ENCODE measurements at regions not wholly inside any gene's neighbourhood (a gene's known extent, or its start where the extent isn't known, plus 50 kb on each side); places are given as distances from the start of the nearest gene placed in this dataset.

DNA sequence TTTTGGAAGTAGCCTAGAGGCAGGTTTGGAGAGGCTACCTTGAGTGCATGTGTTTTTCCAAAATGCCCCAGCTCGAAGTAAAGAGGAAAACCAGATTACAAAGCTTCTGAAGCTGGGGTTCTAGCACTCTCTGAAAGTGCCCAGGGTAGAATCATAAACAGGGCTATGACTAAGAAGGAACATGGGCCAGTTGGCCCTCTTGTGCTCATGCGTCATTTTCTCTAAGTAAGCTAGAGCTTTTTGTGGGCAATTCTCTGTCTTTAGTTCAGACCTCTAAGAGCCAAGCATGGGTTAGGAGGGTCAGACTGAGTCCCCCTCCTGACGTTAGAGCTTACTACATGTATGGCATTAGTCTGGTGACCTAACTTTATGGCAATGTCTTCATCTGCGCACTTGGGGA is 129.5 kb upstream of the UMPS start:
- DNase-seq (ENCODE audit: low read depth, low spot score) (no peak), ATAC-seq (no peak)
- ChIA-PET CTCF (no interaction called here), POLR2A (no interaction called here)
- no TSS peak for BruUV-seq (replicated peaks)
- no peaks in the 10 kb centered on the region for H3K36me3 ChIP-seq (ENCODE audit: control insufficient read depth, insufficient read depth, low read length)
- peaks cover 14% of the 10 kb centered on the region for H3K27me3 ChIP-seq (ENCODE audit: control insufficient read depth, insufficient read depth, low read length)
- no peaks in the 10 kb centered on the region for H3K9me3 ChIP-seq (ENCODE audit: control insufficient read depth, insufficient read depth, low read depth, low read length)
- no peak overlapping the region for H3K27ac ChIP-seq (ENCODE audit: low read length)
- in situ Hi-C loops (cut with HindIII; ENCODE audit: low pct_unique_long_range_greater_than_20kb, low sequenced_read_pairs) (no loop called here), intact Hi-C loops (cut with micrococcal nuclease; ENCODE audit: unreplicated experiment) (no loop called here)
- no peak overlapping the region for H3K4me3 ChIP-seq (ENCODE audit: low read depth in 2 of 2, low read length in 2 of 2)
- no peaks in the 10 kb centered on the region for H3K4me1 ChIP-seq (ENCODE audit: control insufficient read depth, insufficient read depth, low read length)
- TF ChIP-seq, protein P1, sequence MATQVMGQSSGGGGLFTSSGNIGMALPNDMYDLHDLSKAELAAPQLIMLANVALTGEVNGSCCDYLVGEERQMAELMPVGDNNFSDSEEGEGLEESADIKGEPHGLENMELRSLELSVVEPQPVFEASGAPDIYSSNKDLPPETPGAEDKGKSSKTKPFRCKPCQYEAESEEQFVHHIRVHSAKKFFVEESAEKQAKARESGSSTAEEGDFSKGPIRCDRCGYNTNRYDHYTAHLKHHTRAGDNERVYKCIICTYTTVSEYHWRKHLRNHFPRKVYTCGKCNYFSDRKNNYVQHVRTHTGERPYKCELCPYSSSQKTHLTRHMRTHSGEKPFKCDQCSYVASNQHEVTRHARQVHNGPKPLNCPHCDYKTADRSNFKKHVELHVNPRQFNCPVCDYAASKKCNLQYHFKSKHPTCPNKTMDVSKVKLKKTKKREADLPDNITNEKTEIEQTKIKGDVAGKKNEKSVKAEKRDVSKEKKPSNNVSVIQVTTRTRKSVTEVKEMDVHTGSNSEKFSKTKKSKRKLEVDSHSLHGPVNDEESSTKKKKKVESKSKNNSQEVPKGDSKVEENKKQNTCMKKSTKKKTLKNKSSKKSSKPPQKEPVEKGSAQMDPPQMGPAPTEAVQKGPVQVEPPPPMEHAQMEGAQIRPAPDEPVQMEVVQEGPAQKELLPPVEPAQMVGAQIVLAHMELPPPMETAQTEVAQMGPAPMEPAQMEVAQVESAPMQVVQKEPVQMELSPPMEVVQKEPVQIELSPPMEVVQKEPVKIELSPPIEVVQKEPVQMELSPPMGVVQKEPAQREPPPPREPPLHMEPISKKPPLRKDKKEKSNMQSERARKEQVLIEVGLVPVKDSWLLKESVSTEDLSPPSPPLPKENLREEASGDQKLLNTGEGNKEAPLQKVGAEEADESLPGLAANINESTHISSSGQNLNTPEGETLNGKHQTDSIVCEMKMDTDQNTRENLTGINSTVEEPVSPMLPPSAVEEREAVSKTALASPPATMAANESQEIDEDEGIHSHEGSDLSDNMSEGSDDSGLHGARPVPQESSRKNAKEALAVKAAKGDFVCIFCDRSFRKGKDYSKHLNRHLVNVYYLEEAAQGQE (IDR thresholded peaks at IDR 0.05; ENCODE audit: insufficient read depth in 1 of 2, low read depth in 2 of 2, low read length in 1 of 2) = no peak
- TF ChIP-seq TCF7L2 (IDR thresholded peaks at IDR 0.05; ENCODE audit: low read depth, low read length) (no peak), CTCF (IDR thresholded peaks at IDR 0.05) (no peak), SIN3A (IDR thresholded peaks at IDR 0.05; ENCODE audit: borderline replicate concordance, insufficient read depth, low read depth, low read length) (no peak), POLR2AphosphoS5 (IDR thresholded peaks at IDR 0.05; ENCODE audit: low read depth, low read length) (no peak)

DNA sequence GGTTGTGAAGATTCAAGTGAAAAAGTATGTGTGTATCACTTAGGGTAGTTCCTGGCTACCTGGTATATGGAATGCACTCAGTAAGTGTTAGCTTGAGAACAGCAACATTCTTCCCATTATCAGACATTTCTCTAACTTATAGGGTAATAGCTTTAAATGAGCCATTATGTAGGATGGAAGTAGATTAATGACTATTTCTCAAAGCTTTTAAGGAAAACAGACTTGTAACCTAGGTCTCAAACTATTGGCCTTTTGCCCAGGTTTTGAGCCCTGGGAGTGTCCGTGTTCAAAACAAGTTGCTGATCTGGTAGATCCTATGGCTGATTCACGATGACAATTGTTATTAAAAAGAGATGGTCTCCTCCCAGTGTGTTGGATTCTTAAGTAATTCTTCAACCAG is 129.1 kb upstream of the UMPS start:
- DNase-seq (ENCODE audit: low read depth, low spot score) = no peak
- TF ChIP-seq, protein P1 (IDR thresholded peaks at IDR 0.05; ENCODE audit: insufficient read depth in 1 of 2, low read depth in 2 of 2, low read length in 1 of 2) = no peak
- TF ChIP-seq CTCF (IDR thresholded peaks at IDR 0.05) (no peak), POLR2AphosphoS5 (IDR thresholded peaks at IDR 0.05; ENCODE audit: low read depth, low read length) (no peak), SIN3A (IDR thresholded peaks at IDR 0.05; ENCODE audit: borderline replicate concordance, insufficient read depth, low read depth, low read length) (no peak), TCF7L2 (IDR thresholded peaks at IDR 0.05; ENCODE audit: low read depth, low read length) (no peak)
- POLR2A ChIA-PET = no interaction called here

More for the DNA sequence above, 129.1 kb upstream of the UMPS start:
- H3K4me1 ChIP-seq (ENCODE audit: control insufficient read depth, insufficient read depth, low read length) = no peaks in the 10 kb centered on the region
- H3K27ac ChIP-seq (ENCODE audit: low read length) = no peak overlapping the region
- H3K27me3 ChIP-seq (ENCODE audit: control insufficient read depth, insufficient read depth, low read length) = peaks cover 12% of the 10 kb centered on the region
- ATAC-seq = no peak
- H3K36me3 ChIP-seq (ENCODE audit: control insufficient read depth, insufficient read depth, low read length) = no peaks in the 10 kb centered on the region
- CTCF ChIA-PET = no interaction called here
- intact Hi-C loops (cut with micrococcal nuclease; ENCODE audit: unreplicated experiment) (no loop called here), in situ Hi-C loops (cut with HindIII; ENCODE audit: low pct_unique_long_range_greater_than_20kb, low sequenced_read_pairs) (no loop called here)
- H3K4me3 ChIP-seq (ENCODE audit: low read depth in 2 of 2, low read length in 2 of 2) = no peak overlapping the region
- BruUV-seq (replicated peaks) = no TSS peak
- no peaks in the 10 kb centered on the region for H3K9me3 ChIP-seq (ENCODE audit: control insufficient read depth, insufficient read depth, low read depth, low read length)
